HepG2 (cell line): ENCODE measurements at regions not wholly inside any gene's neighbourhood (a gene's known extent, or its start where the extent isn't known, plus 50 kb on each side); places are given as distances from the start of the nearest gene placed in this dataset.

Experiments used
- ATAC-seq: fragments of 200-7000 bp; cut with Tn5 transposase; 3 replicates; pipeline ENCODE4 v1.9.1; 2020; ENCODE audit warnings: mild to moderate bottlenecking, moderate library complexity
- BruUV-seq: library from RNA; stranded (reverse); fragments of 400-500 nt; replicated peaks from 2 replicates; lab custom pipeline; 2021; lab: Mats Ljungman, UMichigan
- CTCF ChIA-PET: fragments of 300-600 bp; formaldehyde crosslinking; extraction: SDS; loops from one replicate; lab custom pipeline; 2021; ENCODE audit warnings: low total read pairs, inconsistent platforms, low intra/inter-chr PET ratio; lab: Yijun Ruan, JAX
- POLR2A ChIA-PET: fragments of 350-600 bp; sonication (Branson Sonifier 250); formaldehyde crosslinking; loops from one replicate; lab custom pipeline; 2020; ENCODE audit warnings: antibody characterized with exemption, inconsistent platforms; lab: Yijun Ruan, JAX
- DNase-seq: peaks from one replicate; pipeline ENCODE4 v3.0.0-alpha.2; 2015; ENCODE audit warnings: low spot score
- FAIRE-seq: peaks from 3 replicates; lab custom pipeline; 2011; peaks lifted over from hg19 to GRCh38; lab: Jason Lieb, UNC
- H2AFZ ChIP-seq: one replicate; pipeline ENCODE4 v1.6.1; 2011; ENCODE audit warnings: low read length, inconsistent platforms
- H3K27ac ChIP-seq: fragments of 300-600 bp; 3 replicates; pipeline ENCODE4 v1.8.0; 2011; ENCODE audit warnings: mixed run types, mild to moderate bottlenecking, mixed read lengths, low read length, inconsistent platforms; ENCODE audit not compliant: insufficient read depth; ENCODE audit errors: extremely low read length
- H3K27me3 ChIP-seq, 2 experiments: fragments of 200-600 bp in 1 of 2; 2 replicates in 1 of 2; 3 replicates in 1 of 2; pipeline versions ENCODE4 v1.6.0 to v1.8.0; 2011; ENCODE audit warnings: low read length in 2 of 2, mild to moderate bottlenecking in 2 of 2, moderate library complexity in 2 of 2, inconsistent platforms in 1 of 2; ENCODE audit not compliant: insufficient read depth in 2 of 2, control insufficient read depth in 1 of 2
- H3K36me3 ChIP-seq, 2 experiments: fragments of 200-600 bp in 1 of 2; replicated peaks in 1 of 2; 2 replicates in 1 of 2; 3 replicates in 1 of 2; pipeline versions ENCODE4 v1.5.1 to v1.8.0; 2011; ENCODE audit warnings: low read length in 2 of 2, inconsistent platforms in 1 of 2; ENCODE audit not compliant: insufficient read depth in 2 of 2, control insufficient read depth in 1 of 2
- H3K4me1 ChIP-seq: 2 replicates; pipeline ENCODE4 v1.5.1; 2012; ENCODE audit warnings: low read length, inconsistent platforms; ENCODE audit not compliant: insufficient read depth
- H3K4me2 ChIP-seq: 2 replicates; pipeline ENCODE4 v1.6.0; 2011; ENCODE audit warnings: low read depth, low read length, inconsistent platforms
- H3K4me3 ChIP-seq, 3 experiments: fragments of 200-600 bp in 1 of 3; sonication (generic), shearing (Covaris generic) in 1 of 3; replicated peaks in 1 of 3; 2 replicates each; pipeline ENCODE4 v1.5.1; 2011 to 2016; ENCODE audit warnings: low read length in 3 of 3, inconsistent platforms in 2 of 3, low read depth in 2 of 3, mild to moderate bottlenecking in 2 of 3, control low read depth in 1 of 3, mixed read lengths in 1 of 3; ENCODE audit not compliant: insufficient read depth in 1 of 3
- H3K79me2 ChIP-seq: one replicate; pipeline ENCODE4 v1.6.1; 2011; ENCODE audit warnings: low read length, inconsistent platforms; ENCODE audit not compliant: insufficient read depth
- H3K9ac ChIP-seq: 2 replicates; pipeline ENCODE4 v1.6.0; 2011; ENCODE audit warnings: mild to moderate bottlenecking, low read depth, low read length, inconsistent platforms; ENCODE audit not compliant: insufficient read depth
- H3K9me3 ChIP-seq: 2 replicates; pipeline ENCODE4 v1.5.1; 2012; ENCODE audit warnings: mild to moderate bottlenecking, low read length
- H4K20me1 ChIP-seq: 2 replicates; pipeline ENCODE4 v1.6.0; 2011; ENCODE audit warnings: inconsistent platforms, mild to moderate bottlenecking, low read length, moderate library complexity; ENCODE audit not compliant: insufficient read depth
- CBX1 ChIP-seq: IDR thresholded peaks from one replicate; pipeline ENCODE4 v1.6.1; 2016; ENCODE audit warnings: antibody characterized with exemption, low read depth
- GTF2F1 ChIP-seq: fragments of 150-350 bp; IDR thresholded peaks from 2 replicates; pipeline ENCODE4 v1.6.1; 2014; ENCODE audit warnings: low read length
- IKZF1 ChIP-seq: fragments of 450-650 bp; IDR thresholded peaks from 2 replicates; pipeline ENCODE4 v1.7.1; 2016
- JUN ChIP-seq: sonication (generic); formaldehyde crosslinking; IDR thresholded peaks from 2 replicates; pipeline ENCODE4 v1.4.0; 2020; ENCODE audit warnings: mild to moderate bottlenecking, missing genetic modification reagents
- KLF13 ChIP-seq: sonication (generic); formaldehyde crosslinking; IDR thresholded peaks from 2 replicates; pipeline ENCODE4 v1.4.0; 2020; ENCODE audit warnings: mild to moderate bottlenecking, missing genetic modification reagents
- NKX3-1 ChIP-seq: sonication (generic); formaldehyde crosslinking; IDR thresholded peaks from 2 replicates; pipeline ENCODE4 v1.5.0; 2020; ENCODE audit warnings: missing genetic modification reagents
- NRL ChIP-seq: sonication (generic); formaldehyde crosslinking; IDR thresholded peaks from 2 replicates; pipeline ENCODE4 v1.5.0; 2020; ENCODE audit warnings: missing genetic modification reagents, mild to moderate bottlenecking, moderate library complexity, borderline replicate concordance
- PCBP2 ChIP-seq: fragments of 200-400 bp; formaldehyde crosslinking; optimal IDR thresholded peaks from 2 replicates; pipeline ENCODE3; 2018; ENCODE audit warnings: low read length, low read depth; ENCODE audit not compliant: poor library complexity, severe bottlenecking
- POLR2AphosphoS5 ChIP-seq: IDR thresholded peaks from 2 replicates; pipeline ENCODE4 v1.6.1; 2012; ENCODE audit warnings: low read depth, low read length
- RNF2 ChIP-seq: fragments of 450-650 bp; conservative IDR thresholded peaks from 2 replicates; pipeline ENCODE4 v1.6.1; 2016; ENCODE audit warnings: low read depth
- SP4 ChIP-seq: sonication (generic); formaldehyde crosslinking; IDR thresholded peaks from 2 replicates; pipeline ENCODE4 v1.8.1; 2023; ENCODE audit warnings: mild to moderate bottlenecking, missing genetic modification reagents
- TCF7 ChIP-seq: sonication (generic); IDR thresholded peaks from 2 replicates; pipeline ENCODE4 v1.6.1; 2016; ENCODE audit warnings: antibody characterized with exemption, low read depth
- YY1 ChIP-seq: IDR thresholded peaks from 2 replicates; pipeline ENCODE4 v1.6.1; 2011; ENCODE audit warnings: low read length, low read depth, moderate library complexity, mild to moderate bottlenecking; ENCODE audit not compliant: insufficient read depth, insufficient replicate concordance
- ZNF24 ChIP-seq: fragments of 450-650 bp; IDR thresholded peaks from 2 replicates; pipeline ENCODE4 v1.6.1; 2017; ENCODE audit warnings: antibody characterized with exemption, mild to moderate bottlenecking
- ZNF33A ChIP-seq: sonication (generic); formaldehyde crosslinking; IDR thresholded peaks from 2 replicates; pipeline ENCODE4 v1.5.1; 2020; ENCODE audit warnings: missing genetic modification reagents, mild to moderate bottlenecking, moderate library complexity, borderline replicate concordance
- ZNF431 ChIP-seq: sonication (generic); formaldehyde crosslinking; IDR thresholded peaks from 2 replicates; pipeline ENCODE4 v1.9.0; 2022; ENCODE audit warnings: missing genetic modification reagents, low read depth, mild to moderate bottlenecking, borderline replicate concordance
- ZNF44 ChIP-seq: sonication (generic); formaldehyde crosslinking; IDR thresholded peaks from 2 replicates; pipeline ENCODE4 v1.5.1; 2020; ENCODE audit warnings: mild to moderate bottlenecking, missing genetic modification reagents
- ZNF460 ChIP-seq: sonication (generic); formaldehyde crosslinking; IDR thresholded peaks from 2 replicates; pipeline ENCODE4 v1.5.1; 2020; ENCODE audit warnings: missing genetic modification reagents, mild to moderate bottlenecking, borderline replicate concordance
- ZNF530 ChIP-seq: sonication (generic); formaldehyde crosslinking; IDR thresholded peaks from 2 replicates; pipeline ENCODE4 v1.5.0; 2020; ENCODE audit warnings: low read depth, mild to moderate bottlenecking, missing genetic modification reagents
- ZNF569 ChIP-seq: sonication (generic); formaldehyde crosslinking; IDR thresholded peaks from 2 replicates; pipeline ENCODE4 v1.5.0; 2020; ENCODE audit warnings: mild to moderate bottlenecking, missing genetic modification reagents, moderate library complexity, borderline replicate concordance
- ZNF644 ChIP-seq: IDR thresholded peaks from 2 replicates; pipeline ENCODE4 v1.6.1; 2016; ENCODE audit warnings: low read depth
- ZNF672 ChIP-seq: sonication (generic); formaldehyde crosslinking; IDR thresholded peaks from 2 replicates; pipeline ENCODE4 v1.8.1; 2022; ENCODE audit warnings: missing genetic modification reagents
- ZNF674 ChIP-seq: sonication (generic); formaldehyde crosslinking; IDR thresholded peaks from 2 replicates; pipeline ENCODE4 v1.5.0; 2020; ENCODE audit warnings: low read depth, mild to moderate bottlenecking, missing genetic modification reagents
- ZNF782 ChIP-seq: sonication (generic); formaldehyde crosslinking; IDR thresholded peaks from 2 replicates; pipeline ENCODE4 v1.4.0; 2020; ENCODE audit warnings: missing genetic modification reagents, mild to moderate bottlenecking, borderline replicate concordance
- WGBS: methylation state at CpG from one replicate; pipeline ENCODE4 v1.1.6; 2017; ENCODE audit warnings: low lambda C conversion rate; 5-methylcytosine and 5-hydroxymethylcytosine counted together
- in situ Hi-C: cut with HindIII; loops from 2 replicates; pipeline ENCODE4 v1.10.0; 2017; ENCODE audit warnings: low pct_unique_long_range_greater_than_20kb; ENCODE audit not compliant: extremely low pct_ligation_motif_present
- intact Hi-C: fragments of 100-400 bp; cut with micrococcal nuclease; formaldehyde crosslinking; loops from one replicate; pipeline ENCODE4 v1.10.0; 2022; ENCODE audit not compliant: unreplicated experiment
- TF ChIP-seq, protein P1 (sequence below): sonication (generic); formaldehyde crosslinking; IDR thresholded peaks from 2 replicates; pipeline ENCODE4 v1.4.0; 2020; ENCODE audit warnings: missing genetic modification reagents, borderline replicate concordance
- TF ChIP-seq, protein P2 (sequence below): IDR thresholded peaks from 2 replicates; pipeline ENCODE4 v1.6.1; 2016; ENCODE audit warnings: mild to moderate bottlenecking, missing biosample characterization, missing genetic modification reagents

- TF ChIP-seq ZNF33A = no peak
- TF ChIP-seq CBX1 = no peak
- TF ChIP-seq TCF7 = no peak
- TF ChIP-seq ZNF674 (CRISPR knock-in tag) = no peak
- no peak for TF ChIP-seq NKX3-1
- no peak for TF ChIP-seq ZNF24
Observed at GRCh38 chr7:42812779-42813178, 99.1 kb downstream of the C7orf25 start (continued).

- no peak for DNase-seq
- no peak overlapping the region for H3K9ac ChIP-seq
- no peaks in the 10 kb centered on the region for H3K79me2 ChIP-seq
- H3K9me3 ChIP-seq = no peaks in the 10 kb centered on the region
- WGBS = no CpG with 5 or more reads among the region's 2 CpGs
- H2AFZ ChIP-seq = no peak overlapping the region
- H3K4me3 ChIP-seq = no peak overlapping the region
- in situ Hi-C loops = no loop called here
- intact Hi-C loops = no loop called here
- no peak overlapping the region for H3K4me2 ChIP-seq
- ChIA-PET POLR2A (no interaction called here), CTCF (no interaction called here)
- H3K27me3 ChIP-seq = no peaks in the 10 kb centered on the region
- TF ChIP-seq, protein P1, sequence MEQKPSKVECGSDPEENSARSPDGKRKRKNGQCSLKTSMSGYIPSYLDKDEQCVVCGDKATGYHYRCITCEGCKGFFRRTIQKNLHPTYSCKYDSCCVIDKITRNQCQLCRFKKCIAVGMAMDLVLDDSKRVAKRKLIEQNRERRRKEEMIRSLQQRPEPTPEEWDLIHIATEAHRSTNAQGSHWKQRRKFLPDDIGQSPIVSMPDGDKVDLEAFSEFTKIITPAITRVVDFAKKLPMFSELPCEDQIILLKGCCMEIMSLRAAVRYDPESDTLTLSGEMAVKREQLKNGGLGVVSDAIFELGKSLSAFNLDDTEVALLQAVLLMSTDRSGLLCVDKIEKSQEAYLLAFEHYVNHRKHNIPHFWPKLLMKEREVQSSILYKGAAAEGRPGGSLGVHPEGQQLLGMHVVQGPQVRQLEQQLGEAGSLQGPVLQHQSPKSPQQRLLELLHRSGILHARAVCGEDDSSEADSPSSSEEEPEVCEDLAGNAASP (CRISPR knock-in tag) = no peak
- TF ChIP-seq ZNF782 (CRISPR knock-in tag) (no peak), RNF2 (no peak), ZNF672 (CRISPR knock-in tag) (no peak), ZNF460 (CRISPR knock-in tag) (no peak), GTF2F1 (no peak), PCBP2 (no peak), ZNF431 (no peak), POLR2AphosphoS5 (no peak), JUN (CRISPR knock-in tag) (no peak), KLF13 (CRISPR knock-in tag) (no peak), SP4 (CRISPR knock-in tag) (no peak), ZNF44 (CRISPR knock-in tag) (no peak), ZNF530 (no peak), IKZF1 (no peak), YY1 (no peak), ZNF569 (no peak), ZNF644 (CRISPR knock-in tag) (no peak), NRL (CRISPR knock-in tag) (no peak)
- TF ChIP-seq, protein P2, sequence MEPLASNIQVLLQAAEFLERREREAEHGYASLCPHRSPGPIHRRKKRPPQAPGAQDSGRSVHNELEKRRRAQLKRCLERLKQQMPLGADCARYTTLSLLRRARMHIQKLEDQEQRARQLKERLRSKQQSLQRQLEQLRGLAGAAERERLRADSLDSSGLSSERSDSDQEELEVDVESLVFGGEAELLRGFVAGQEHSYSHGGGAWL (CRISPR knock-in tag) = no peak
- no peak for FAIRE-seq
- H3K4me1 ChIP-seq = no peaks in the 10 kb centered on the region
- H3K27ac ChIP-seq = no peak overlapping the region
- no TSS peak for BruUV-seq
- no peaks in the 10 kb centered on the region for H4K20me1 ChIP-seq
- no peak for ATAC-seq
- H3K36me3 ChIP-seq = no peaks in the 10 kb centered on the region
Observed at GRCh38 chr7:42805601-42806000, 106.3 kb downstream of the C7orf25 start.
